ENCODE measurements at regions not wholly inside any gene's neighbourhood (a gene's known extent, or its start where the extent isn't known, plus 50 kb on each side); places are given as distances from the start of the nearest gene placed in this dataset.

GRCh38 chr4:162456106-162456505 is 292.3 kb upstream of the FSTL5 start:
- BruUV-seq (replicated peaks), result no TSS peak
- Histone ChIP-seq H3K4me1 (ENCODE audit: insufficient read depth, low read length, poor library complexity, severe bottlenecking) (no peaks in the 10 kb centered on the region), H4K20me1 (ENCODE audit: insufficient read depth, low read length) (no peaks in the 10 kb centered on the region), H3K9me3 (ENCODE audit: low read length) (no peaks in the 10 kb centered on the region), H3K27ac (ENCODE audit: low read depth, low read length, poor library complexity, severe bottlenecking) (no peak overlapping the region), H3K4me3 (ENCODE audit: low read depth, low read length, poor library complexity, severe bottlenecking) (no peak overlapping the region), H2AFZ (ENCODE audit: low read length) (no peak overlapping the region), H3K79me2 (ENCODE audit: insufficient read depth, low read depth, low read length) (no peaks in the 10 kb centered on the region), H3K9me2 (ENCODE audit: insufficient read depth, low read length) (no peaks in the 10 kb centered on the region), H3K36me3 (ENCODE audit: insufficient read depth, low read length) (no peaks in the 10 kb centered on the region), H3K4me2 (ENCODE audit: low read length) (no peak overlapping the region)
- no peak for DNase-seq (ENCODE audit: low spot score)
- TF ChIP-seq EZH2phosphoT487 (IDR thresholded peaks at IDR 0.05; ENCODE audit: borderline replicate concordance, low read depth, low read length) (no peak), CTCF (conservative IDR thresholded peaks at IDR 0.05; ENCODE audit: low read length) (no peak)
- ChIA-PET CTCF (ENCODE audit: unreplicated experiment) (no interaction called here), POLR2A (no interaction called here)
- intact Hi-C loops (cut with micrococcal nuclease; ENCODE audit: unreplicated experiment), result no loop called here

- H3K27ac ChIP-seq (ENCODE audit: low read depth, low read length, poor library complexity, severe bottlenecking), result no peak overlapping the region
- BruUV-seq (replicated peaks), result no TSS peak
- no peaks in the 10 kb centered on the region for H4K20me1 ChIP-seq (ENCODE audit: insufficient read depth, low read length)
- no peak overlapping the region for H3K4me3 ChIP-seq (ENCODE audit: low read depth, low read length, poor library complexity, severe bottlenecking)
- no peak overlapping the region for H2AFZ ChIP-seq (ENCODE audit: low read length)
- no peak for DNase-seq (ENCODE audit: low spot score)
- ChIA-PET POLR2A (interaction anchor here (1.1 kb wide), 1 partner anchor 12 kb away, joined by 5 read pairs; no protein-coding TSS in a partner anchor), CTCF (ENCODE audit: unreplicated experiment) (no interaction called here)
- no peaks in the 10 kb centered on the region for H3K4me1 ChIP-seq (ENCODE audit: insufficient read depth, low read length, poor library complexity, severe bottlenecking)
- H3K79me2 ChIP-seq (ENCODE audit: insufficient read depth, low read depth, low read length), result no peaks in the 10 kb centered on the region
- H3K9me3 ChIP-seq (ENCODE audit: low read length), result no peaks in the 10 kb centered on the region
- no peak for TF ChIP-seq CTCF (conservative IDR thresholded peaks at IDR 0.05; ENCODE audit: low read length)
- no peak for TF ChIP-seq EZH2phosphoT487 (IDR thresholded peaks at IDR 0.05; ENCODE audit: borderline replicate concordance, low read depth, low read length)
- H3K36me3 ChIP-seq (ENCODE audit: insufficient read depth, low read length), result no peaks in the 10 kb centered on the region
- no peak overlapping the region for H3K4me2 ChIP-seq (ENCODE audit: low read length)
- intact Hi-C loops (cut with micrococcal nuclease; ENCODE audit: unreplicated experiment), result no loop called here
- no peaks in the 10 kb centered on the region for H3K9me2 ChIP-seq (ENCODE audit: insufficient read depth, low read length)
These were observed 286.8 kb upstream of the FSTL5 start for GRCh38 chr4:162450531-162451035.

- Histone ChIP-seq H3K79me2 (ENCODE audit: insufficient read depth, low read depth, low read length) (no peaks in the 10 kb centered on the region), H3K4me2 (ENCODE audit: low read length) (no peak overlapping the region), H3K4me3 (ENCODE audit: low read depth, low read length, poor library complexity, severe bottlenecking) (no peak overlapping the region), H4K20me1 (ENCODE audit: insufficient read depth, low read length) (no peaks in the 10 kb centered on the region), H3K4me1 (ENCODE audit: insufficient read depth, low read length, poor library complexity, severe bottlenecking) (no peaks in the 10 kb centered on the region), H3K9me2 (ENCODE audit: insufficient read depth, low read length) (no peaks in the 10 kb centered on the region), H2AFZ (ENCODE audit: low read length) (no peak overlapping the region), H3K27ac (ENCODE audit: low read depth, low read length, poor library complexity, severe bottlenecking) (no peak overlapping the region), H3K36me3 (ENCODE audit: insufficient read depth, low read length) (no peaks in the 10 kb centered on the region), H3K9me3 (ENCODE audit: low read length) (no peaks in the 10 kb centered on the region)
- intact Hi-C loops (cut with micrococcal nuclease; ENCODE audit: unreplicated experiment), result no loop called here
- no TSS peak for BruUV-seq (replicated peaks)
- POLR2A ChIA-PET, result interaction anchor here (0.6 kb wide), 1 partner anchor 715 kb away, joined by 4 read pairs; no protein-coding TSS in a partner anchor
- no peak for TF ChIP-seq CTCF (conservative IDR thresholded peaks at IDR 0.05; ENCODE audit: low read length)
- no peak for TF ChIP-seq EZH2phosphoT487 (IDR thresholded peaks at IDR 0.05; ENCODE audit: borderline replicate concordance, low read depth, low read length)
- CTCF ChIA-PET (ENCODE audit: unreplicated experiment), result no interaction called here
- no peak for DNase-seq (ENCODE audit: low spot score)
These were observed 279.7 kb upstream of the FSTL5 start for GRCh38 chr4:162443510-162443909.
